ENCODE measurements at regions not wholly inside any gene's neighbourhood (a gene's known extent, or its start where the extent isn't known, plus 50 kb on each side); places are given as distances from the start of the nearest gene placed in this dataset.

DNA sequence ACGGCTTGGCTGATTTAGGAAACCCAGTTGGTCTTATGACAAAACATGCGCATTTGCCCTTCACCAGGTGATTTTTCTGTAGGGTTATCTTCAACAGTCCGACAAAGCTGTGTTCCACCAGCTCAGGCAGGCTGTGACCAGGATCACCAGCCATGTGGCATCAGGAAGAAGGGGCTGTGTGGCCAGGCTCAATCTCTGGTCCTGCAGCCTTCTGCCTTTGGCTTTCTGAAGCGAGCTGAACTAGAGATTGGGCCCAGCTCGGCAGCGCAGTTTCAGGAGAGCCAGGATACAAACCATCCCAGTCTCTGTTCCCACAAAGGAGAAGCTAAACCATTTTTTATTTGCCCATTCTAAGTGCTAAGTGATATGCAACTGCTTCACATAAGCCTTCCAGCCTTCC, 282.3 kb downstream of the SOX11 start:
- no peak for TF ChIP-seq POLR2A (IDR thresholded peaks at IDR 0.05)
- TF ChIP-seq, protein P1, sequence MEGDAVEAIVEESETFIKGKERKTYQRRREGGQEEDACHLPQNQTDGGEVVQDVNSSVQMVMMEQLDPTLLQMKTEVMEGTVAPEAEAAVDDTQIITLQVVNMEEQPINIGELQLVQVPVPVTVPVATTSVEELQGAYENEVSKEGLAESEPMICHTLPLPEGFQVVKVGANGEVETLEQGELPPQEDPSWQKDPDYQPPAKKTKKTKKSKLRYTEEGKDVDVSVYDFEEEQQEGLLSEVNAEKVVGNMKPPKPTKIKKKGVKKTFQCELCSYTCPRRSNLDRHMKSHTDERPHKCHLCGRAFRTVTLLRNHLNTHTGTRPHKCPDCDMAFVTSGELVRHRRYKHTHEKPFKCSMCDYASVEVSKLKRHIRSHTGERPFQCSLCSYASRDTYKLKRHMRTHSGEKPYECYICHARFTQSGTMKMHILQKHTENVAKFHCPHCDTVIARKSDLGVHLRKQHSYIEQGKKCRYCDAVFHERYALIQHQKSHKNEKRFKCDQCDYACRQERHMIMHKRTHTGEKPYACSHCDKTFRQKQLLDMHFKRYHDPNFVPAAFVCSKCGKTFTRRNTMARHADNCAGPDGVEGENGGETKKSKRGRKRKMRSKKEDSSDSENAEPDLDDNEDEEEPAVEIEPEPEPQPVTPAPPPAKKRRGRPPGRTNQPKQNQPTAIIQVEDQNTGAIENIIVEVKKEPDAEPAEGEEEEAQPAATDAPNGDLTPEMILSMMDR (IDR thresholded peaks at IDR 0.05): no peak
- no peak for DNase-seq
- Histone ChIP-seq H3K27ac (no peak overlapping the region), H3K27me3 (no peaks in the 10 kb centered on the region), H3K4me3 (no peak overlapping the region), H3K36me3 (no peaks in the 10 kb centered on the region), H3K9me3 (peaks cover 0 to 1% (median 0%) of the 10 kb centered on the region in 3 donors), H3K4me1 (no peaks in the 10 kb centered on the region)
- WGBS, 2 donors: 65 to 71% methylated on average over 4 to 6 of the region's 6 CpGs
- intact Hi-C loops (cut with DNase I): no loop called here

DNA sequence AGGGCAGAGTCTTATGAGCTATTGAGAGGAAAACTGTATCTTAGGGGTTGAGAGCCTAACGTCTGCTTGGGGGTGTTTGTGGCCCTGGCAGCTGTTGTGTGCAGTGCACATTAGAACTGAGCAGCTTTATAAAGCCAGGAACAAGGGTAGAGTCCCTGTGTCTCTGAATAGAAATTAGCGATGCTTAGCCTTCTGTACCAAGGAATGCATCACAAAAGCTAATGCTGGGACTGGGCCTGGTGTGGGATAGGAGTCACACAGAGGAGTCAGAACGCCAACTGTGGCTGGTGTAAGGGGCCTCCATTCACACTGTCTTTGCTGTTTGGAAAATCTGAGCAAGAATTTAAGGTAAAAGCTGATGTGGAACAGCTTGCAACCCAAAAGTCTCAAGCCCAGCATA, 283.2 kb downstream of the SOX11 start:
- Histone ChIP-seq H3K4me3 (no peak overlapping the region), H3K9me3 (no peaks in the 10 kb centered on the region), H3K27me3 (no peaks in the 10 kb centered on the region), H3K4me1 (no peaks in the 10 kb centered on the region), H3K36me3 (no peaks in the 10 kb centered on the region), H3K27ac (no peak overlapping the region)
- 27 to 58% methylated on average over 3 of the region's 3 CpGs for WGBS, 2 donors
- no peak for TF ChIP-seq POLR2A (IDR thresholded peaks at IDR 0.05)
- TF ChIP-seq, protein P1 (IDR thresholded peaks at IDR 0.05): no peak
- intact Hi-C loops (cut with DNase I): no loop called here
- no peak for DNase-seq

DNA sequence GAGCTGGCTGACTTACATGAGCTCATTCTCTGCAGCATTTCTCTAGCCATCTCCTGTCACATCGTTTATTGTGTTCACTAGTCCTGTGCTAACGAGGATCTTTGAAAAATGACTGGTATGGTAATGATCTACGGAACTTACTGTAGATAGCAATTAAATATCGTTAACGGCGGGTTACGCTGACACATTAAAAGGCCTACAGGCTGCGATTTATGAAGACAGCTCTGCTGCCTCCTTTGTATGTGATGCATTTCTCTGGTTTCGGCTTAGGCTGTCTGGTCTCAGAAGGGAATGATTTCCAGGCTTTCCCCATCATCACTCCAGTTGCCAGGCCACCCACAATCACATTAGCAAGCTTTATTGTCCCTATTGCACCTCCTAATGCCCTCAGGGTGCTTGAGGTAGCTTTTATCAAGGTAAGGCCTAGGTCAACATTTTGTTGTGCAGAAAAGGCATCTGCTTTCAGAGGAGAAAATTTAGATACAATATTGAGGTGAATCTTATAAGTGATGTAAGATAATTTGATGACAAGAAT, 284.4 kb downstream of the SOX11 start:
- Histone ChIP-seq H3K9me3 (no peaks in the 10 kb centered on the region), H3K4me3 (no peak overlapping the region), H3K27ac (no peak overlapping the region), H3K27me3 (peaks cover 0 to 4% (median 0%) of the 10 kb centered on the region in 4 donors), H3K4me1 (no peaks in the 10 kb centered on the region), H3K36me3 (no peaks in the 10 kb centered on the region)
- 76 to 84% methylated on average over 9 of the region's 9 CpGs for WGBS, 2 donors
- TF ChIP-seq POLR2A (IDR thresholded peaks at IDR 0.05): no peak
- no peak for DNase-seq
- intact Hi-C loops (cut with DNase I): no loop called here

DNA sequence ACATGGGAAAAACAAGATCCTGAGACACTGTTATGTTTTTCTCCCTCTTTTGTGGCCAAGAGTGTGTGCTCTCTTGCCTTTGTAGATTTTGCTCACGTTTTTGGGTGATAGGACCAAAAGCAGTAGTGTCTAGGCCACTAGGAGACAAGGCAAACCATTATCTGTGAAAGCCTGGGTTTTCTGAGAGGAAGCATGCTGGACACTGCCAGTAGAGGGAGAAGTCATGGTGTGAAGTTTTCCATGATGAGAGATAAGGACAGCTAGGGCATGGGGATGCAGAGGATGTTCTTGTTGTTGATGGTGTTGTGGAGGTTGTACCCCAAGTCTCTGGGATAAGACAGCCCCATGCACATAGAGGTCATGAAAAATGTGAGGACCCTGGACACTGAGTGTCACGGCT, 285.3 kb downstream of the SOX11 start:
- H3K36me3 ChIP-seq: no peaks in the 10 kb centered on the region
- WGBS, 2 donors: 37 to 48% methylated on average over 2 of the region's 2 CpGs
- H3K4me3 ChIP-seq: no peak overlapping the region
- TF ChIP-seq POLR2A (IDR thresholded peaks at IDR 0.05): no peak
- TF ChIP-seq, protein P1 (IDR thresholded peaks at IDR 0.05): no peak
- no peaks in the 10 kb centered on the region for H3K4me1 ChIP-seq
- DNase-seq: no peak
- H3K27ac ChIP-seq: no peak overlapping the region
- intact Hi-C loops (cut with DNase I): no loop called here
- H3K27me3 ChIP-seq: peaks cover 0 to 6% (median 0%) of the 10 kb centered on the region in 4 donors
- no peaks in the 10 kb centered on the region for H3K9me3 ChIP-seq

DNA sequence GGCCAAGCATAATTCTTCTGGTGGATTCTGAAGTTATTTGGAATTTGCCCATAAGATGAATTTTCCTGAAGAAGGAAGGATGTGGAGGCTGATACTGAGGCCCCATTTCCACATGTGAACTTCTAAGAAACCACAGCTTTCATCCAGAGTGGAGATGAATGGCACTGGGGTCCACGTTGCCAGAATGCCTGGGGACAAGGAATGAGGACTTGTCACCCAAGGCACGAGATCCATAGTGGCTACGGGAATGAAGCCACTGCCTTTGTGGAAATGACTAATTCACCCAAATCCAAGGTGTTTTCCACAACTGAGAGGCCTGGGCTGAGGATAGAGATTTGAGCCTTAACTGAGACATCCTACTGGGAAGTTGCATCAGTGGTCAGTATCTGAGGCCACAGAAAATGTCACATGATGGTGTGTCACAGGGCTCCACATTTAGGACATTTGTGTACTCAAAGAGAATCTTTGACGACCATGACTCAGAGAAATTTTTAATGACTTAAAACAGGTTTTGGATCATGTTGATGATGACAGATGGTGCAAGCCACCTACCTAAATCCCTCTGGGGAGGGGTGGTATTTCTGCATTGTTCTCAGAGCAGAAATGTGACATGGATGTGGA, 286.1 kb downstream of the SOX11 start:
- H3K27ac ChIP-seq: no peak overlapping the region
- WGBS, 2 donors: 64 to 68% methylated on average over 4 of the region's 4 CpGs

More for the DNA sequence above, 286.1 kb downstream of the SOX11 start:
- H3K27me3 ChIP-seq: peaks cover 0 to 12% (median 0%) of the 10 kb centered on the region in 4 donors
- no peak overlapping the region for H3K4me3 ChIP-seq
- TF ChIP-seq POLR2A (IDR thresholded peaks at IDR 0.05): no peak
- TF ChIP-seq, protein P1 (IDR thresholded peaks at IDR 0.05): no peak
- H3K4me1 ChIP-seq: no peaks in the 10 kb centered on the region
- DNase-seq: no peak
- H3K36me3 ChIP-seq: no peaks in the 10 kb centered on the region
- no peaks in the 10 kb centered on the region for H3K9me3 ChIP-seq
- intact Hi-C loops (cut with DNase I): no loop called here

Data from esophagus squamous epithelium (tissue), 5 donors.